H1 (cell line): ENCODE measurements at regions not wholly inside any gene's neighbourhood (a gene's known extent, or its start where the extent isn't known, plus 50 kb on each side); places are given as distances from the start of the nearest gene placed in this dataset.

Experiments used
- CTCF ChIA-PET: fragments of 300-600 bp; sonication (Branson Sonifier 250); formaldehyde crosslinking; loops from one replicate; lab custom pipeline; 2021; ENCODE audit not compliant: partially characterized antibody; lab: Charles Lee
- POLR2A ChIA-PET: fragments of 300-600 bp; sonication (Branson Sonifier 250); formaldehyde crosslinking; loops from one replicate; lab custom pipeline; 2021; ENCODE audit warnings: inconsistent platforms; ENCODE audit not compliant: partially characterized antibody; lab: Charles Lee
- DNase-seq, 2 experiments: peaks; one replicate each; pipeline versions ENCODE4 v3.0.0 to v3.0.0-alpha.2; 2010 to 2022; ENCODE audit warnings: low spot score in 2 of 2, low read depth in 1 of 2, mixed read lengths in 1 of 2
- FAIRE-seq: peaks from 2 replicates; lab custom pipeline; 2011; peaks lifted over from hg19 to GRCh38; lab: Jason Lieb, UNC
- H2AFZ ChIP-seq: 2 replicates; pipeline ENCODE4 v1.8.1; 2012; ENCODE audit warnings: low read length, inconsistent platforms
- H2AK5ac ChIP-seq: 2 replicates; pipeline ENCODE4 v1.6.1; 2013; ENCODE audit warnings: low read depth, low read length
- H2BK120ac ChIP-seq: replicated peaks from 2 replicates; pipeline ENCODE3; 2013; ENCODE audit warnings: low read depth, low read length, inconsistent platforms
- H2BK12ac ChIP-seq: 2 replicates; pipeline ENCODE4 v1.6.1; 2013; ENCODE audit warnings: low read depth, low read length
- H2BK15ac ChIP-seq: 2 replicates; pipeline ENCODE4 v1.6.1; 2013; ENCODE audit warnings: low read length
- H2BK20ac ChIP-seq: 2 replicates; pipeline ENCODE4 v1.6.1; 2013; ENCODE audit warnings: low read length
- H2BK5ac ChIP-seq: 2 replicates; pipeline ENCODE4 v1.6.1; 2013; ENCODE audit warnings: low read depth, low read length
- H3K14ac ChIP-seq: 2 replicates; pipeline ENCODE4 v1.6.1; 2013; ENCODE audit warnings: inconsistent platforms; ENCODE audit not compliant: insufficient read length
- H3K18ac ChIP-seq: 2 replicates; pipeline ENCODE4 v1.6.1; 2013; ENCODE audit warnings: low read length; ENCODE audit errors: extremely low read depth
- H3K23ac ChIP-seq: 2 replicates; pipeline ENCODE4 v1.6.1; 2013; ENCODE audit warnings: inconsistent platforms; ENCODE audit not compliant: insufficient read length
- H3K23me2 ChIP-seq: 2 replicates; pipeline ENCODE4 v1.6.1; 2013; ENCODE audit warnings: low read depth, low read length
- H3K27ac ChIP-seq: 2 replicates; pipeline ENCODE4 v1.6.1; 2011; ENCODE audit warnings: low read depth, low read length, inconsistent platforms
- H3K27me3 ChIP-seq, 4 experiments: replicated peaks in 1 of 4; 1 replicate in 1 of 4; 2 replicates in 3 of 4; pipeline versions ENCODE4 v1.6.1 to v1.8.1; 2011 to 2013; ENCODE audit warnings: low read length in 3 of 4, mild to moderate bottlenecking in 3 of 4, inconsistent platforms in 2 of 4, mixed read lengths in 2 of 4, moderate library complexity in 1 of 4; ENCODE audit not compliant: control insufficient read depth in 3 of 4, insufficient read depth in 3 of 4; ENCODE audit errors: extremely low read depth in 1 of 4
- H3K36me3 ChIP-seq, 4 experiments: 2 replicates each; pipeline versions ENCODE4 v1.6.1 to v1.8.1; 2011 to 2013; ENCODE audit warnings: mild to moderate bottlenecking in 4 of 4, low read length in 3 of 4, moderate library complexity in 2 of 4, control low read depth in 1 of 4, inconsistent platforms in 1 of 4; ENCODE audit not compliant: insufficient read depth in 4 of 4, control insufficient read depth in 2 of 4
- H3K4ac ChIP-seq: replicated peaks from 2 replicates; pipeline ENCODE3; 2013; ENCODE audit warnings: low read length, low read depth, mixed read lengths, inconsistent platforms; ENCODE audit not compliant: insufficient read length
- H3K4me1 ChIP-seq, 4 experiments: replicated peaks in 1 of 4; 1 replicate in 1 of 4; 2 replicates in 3 of 4; pipeline versions ENCODE4 v1.6.1 to v1.8.1; 2011 to 2013; ENCODE audit warnings: low read length in 3 of 4, inconsistent platforms in 2 of 4, mixed read lengths in 1 of 4; ENCODE audit not compliant: insufficient read depth in 4 of 4, control insufficient read depth in 3 of 4
- H3K4me2 ChIP-seq, 2 experiments: 2 replicates each; pipeline versions ENCODE4 v1.6.1 to v1.8.1; 2011 to 2013; ENCODE audit warnings: low read depth in 2 of 2, low read length in 2 of 2, control low read depth in 1 of 2, inconsistent platforms in 1 of 2, mild to moderate bottlenecking in 1 of 2; ENCODE audit not compliant: insufficient read depth in 1 of 2
- H3K4me3 ChIP-seq, 4 experiments: fragments of 200-600, 300-600 bp in 1 of 4; sonication (generic), shearing (Covaris generic), sonication (Bioruptor Twin) in 1 of 4; 2 replicates each; pipeline versions ENCODE4 v1.5.1 to v1.8.1; 2011 to 2016; ENCODE audit warnings: low read length in 4 of 4, low read depth in 3 of 4, control low read depth in 2 of 4, inconsistent platforms in 2 of 4, mild to moderate bottlenecking in 2 of 4, mixed read lengths in 1 of 4, moderate library complexity in 1 of 4; ENCODE audit not compliant: insufficient read depth in 2 of 4; ENCODE audit errors: extremely low read depth in 1 of 4
- H3K56ac ChIP-seq: replicated peaks from 2 replicates; pipeline ENCODE3; 2013; ENCODE audit warnings: low read depth, mild to moderate bottlenecking, mixed read lengths, low read length, inconsistent platforms; ENCODE audit not compliant: insufficient read length
- H3K79me1 ChIP-seq: 2 replicates; pipeline ENCODE4 v1.6.1; 2013; ENCODE audit warnings: low read depth, low read length, control low read depth
- H3K79me2 ChIP-seq, 2 experiments: 2 replicates each; pipeline versions ENCODE4 v1.6.1 to v1.8.1; 2012 to 2013; ENCODE audit warnings: low read length in 2 of 2, mild to moderate bottlenecking in 2 of 2, inconsistent platforms in 1 of 2; ENCODE audit not compliant: insufficient read depth in 2 of 2, control insufficient read depth in 1 of 2
- H3K9ac ChIP-seq, 4 experiments: replicated peaks in 1 of 4; 1 replicate in 1 of 4; 2 replicates in 3 of 4; pipeline versions ENCODE4 v1.6.1 to v1.8.1; 2011 to 2013; ENCODE audit warnings: low read depth in 3 of 4, low read length in 3 of 4, control low read depth in 2 of 4, mild to moderate bottlenecking in 2 of 4, moderate library complexity in 2 of 4, inconsistent platforms in 1 of 4; ENCODE audit errors: extremely low read depth in 1 of 4
- H3K9me3 ChIP-seq, 2 experiments: 2 replicates each; pipeline versions ENCODE4 v1.6.1 to v1.8.1; 2012 to 2013; ENCODE audit warnings: mild to moderate bottlenecking in 2 of 2, moderate library complexity in 2 of 2, control low read depth in 1 of 2, inconsistent platforms in 1 of 2, low read depth in 1 of 2, low read length in 1 of 2, mixed read lengths in 1 of 2; ENCODE audit not compliant: insufficient read depth in 2 of 2
- H4K20me1 ChIP-seq, 2 experiments: replicated peaks in 1 of 2; 2 replicates each; pipeline versions ENCODE3 to v1.8.1; 2011 to 2013; ENCODE audit warnings: inconsistent platforms in 2 of 2, low read length in 2 of 2, mild to moderate bottlenecking in 1 of 2; ENCODE audit not compliant: insufficient read depth in 2 of 2, control insufficient read depth in 1 of 2
- H4K5ac ChIP-seq: 2 replicates; pipeline ENCODE4 v1.6.1; 2013; ENCODE audit warnings: low read length, low read depth, mixed read lengths, inconsistent platforms; ENCODE audit not compliant: insufficient read length
- H4K8ac ChIP-seq: 2 replicates; pipeline ENCODE4 v1.8.0; 2013; ENCODE audit warnings: mild to moderate bottlenecking, moderate library complexity, low read length, inconsistent platforms; ENCODE audit not compliant: insufficient read depth; ENCODE audit errors: extremely low read depth
- H4K91ac ChIP-seq: replicated peaks from 2 replicates; pipeline ENCODE3; 2013; ENCODE audit warnings: low read length, mixed read lengths, inconsistent platforms; ENCODE audit not compliant: insufficient read length
- BACH1 ChIP-seq: IDR thresholded peaks from 2 replicates; pipeline ENCODE4 v1.6.1; 2012; ENCODE audit warnings: low read length, improper control_type of control experiment
- CREB1 ChIP-seq: IDR thresholded peaks from 2 replicates; pipeline ENCODE4 v1.6.1; 2012; ENCODE audit warnings: inconsistent platforms
- NRF1 ChIP-seq: IDR thresholded peaks from 2 replicates; pipeline ENCODE4 v1.6.1; 2011; ENCODE audit warnings: mild to moderate bottlenecking, low read depth, low read length, improper control_type of control experiment
- RAD21 ChIP-seq, 2 experiments: IDR thresholded peaks in 1 of 2; conservative IDR thresholded peaks in 1 of 2; 2 replicates each; pipeline ENCODE4 v1.6.1; 2011; ENCODE audit warnings: low read depth in 2 of 2, low read length in 2 of 2, improper control_type of control experiment in 1 of 2, inconsistent platforms in 1 of 2, mild to moderate bottlenecking in 1 of 2, moderate library complexity in 1 of 2
- SAP30 ChIP-seq: fragments of 300-600 bp; sonication (generic); IDR thresholded peaks from 2 replicates; pipeline ENCODE4 v1.7.1; 2012; ENCODE audit warnings: low read length, moderate library complexity, mild to moderate bottlenecking, inconsistent platforms; ENCODE audit not compliant: insufficient read depth, insufficient replicate concordance
- WGBS, 2 experiments: shearing (Covaris generic) in 1 of 2; methylation state at CpG; one replicate each; pipeline versions ENCODE4 v1.1.6 to v1.1.7; 2013 to 2015; ENCODE audit warnings: low lambda C conversion rate in 2 of 2, mixed read lengths in 2 of 2, inconsistent platforms in 1 of 2, low coverage in 1 of 2, missing lambda C conversion rate in 1 of 2; ENCODE audit not compliant: insufficient replicate concordance in 2 of 2, insufficient coverage in 1 of 2, insufficient read length in 1 of 2; ENCODE audit errors: extremely low coverage in 1 of 2, missing lambda C conversion rate in 1 of 2; 5-methylcytosine and 5-hydroxymethylcytosine counted together

DNA sequence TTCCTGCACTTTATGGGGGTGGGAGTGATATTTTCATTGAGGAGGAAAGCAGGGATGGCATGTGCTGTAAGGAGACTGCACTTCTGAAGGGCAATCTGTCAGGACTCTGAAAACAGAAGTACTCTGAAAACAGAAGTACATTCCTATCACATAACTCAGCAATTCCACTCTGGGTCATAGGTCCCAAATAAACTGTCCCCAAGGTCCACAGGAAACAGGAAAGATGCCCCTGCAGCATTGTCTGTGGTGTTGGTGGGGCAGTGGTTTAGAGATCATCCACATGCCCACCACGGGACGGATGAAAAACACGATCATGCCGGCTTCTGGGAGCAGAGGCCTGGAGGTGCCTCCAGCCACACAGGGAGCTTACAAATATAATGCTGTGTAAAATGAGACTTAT, 150.3 kb downstream of the OTOR start:
- no peak overlapping the region for H3K9ac ChIP-seq
- no peak overlapping the region for H4K91ac ChIP-seq
- no peak overlapping the region for H3K27ac ChIP-seq
- no peak for FAIRE-seq
- 95% methylated on average over 4 of the region's 4 CpGs; no CpG with 5 or more reads in 1 of the 2 experiments for WGBS, 2 experiments
- no peak overlapping the region for H3K4me2 ChIP-seq
- no peak overlapping the region for H4K5ac ChIP-seq
- H3K79me1 ChIP-seq: no peaks in the 10 kb centered on the region
- no peaks in the 10 kb centered on the region for H3K36me3 ChIP-seq
- no peak overlapping the region for H2BK5ac ChIP-seq
- no peak for DNase-seq
- H3K4me1 ChIP-seq: no peaks in the 10 kb centered on the region
- H4K8ac ChIP-seq: no peak overlapping the region
- H3K56ac ChIP-seq: no peak overlapping the region
- no peaks in the 10 kb centered on the region for H3K23me2 ChIP-seq
- H4K20me1 ChIP-seq: no peaks in the 10 kb centered on the region
- H3K27me3 ChIP-seq: no peaks in the 10 kb centered on the region
- TF ChIP-seq RAD21 (IDR thresholded peaks at IDR 0.05 in 1 of 2, conservative IDR thresholded peaks at IDR 0.05 in 1 of 2; ENCODE audit: low read depth in 2 of 2, low read length in 2 of 2) (no peak), NRF1 (no peak), BACH1 (no peak), SAP30 (no peak), CREB1 (no peak)
- H3K79me2 ChIP-seq: no peaks in the 10 kb centered on the region
- ChIA-PET POLR2A (no interaction called here), CTCF (no interaction called here)
- H3K23ac ChIP-seq: no peak overlapping the region
- no peak overlapping the region for H2AK5ac ChIP-seq
- no peak overlapping the region for H2BK20ac ChIP-seq
- no peaks in the 10 kb centered on the region for H3K9me3 ChIP-seq
- no peak overlapping the region for H3K18ac ChIP-seq
- H3K4ac ChIP-seq: no peak overlapping the region
- H2BK120ac ChIP-seq: no peak overlapping the region
- no peak overlapping the region for H2BK15ac ChIP-seq
- no peak overlapping the region for H3K14ac ChIP-seq
- H2BK12ac ChIP-seq: no peak overlapping the region
- H2AFZ ChIP-seq: no peak overlapping the region
- no peak overlapping the region for H3K4me3 ChIP-seq
